GM19438 (cell line): ENCODE measurements at regions not wholly inside any gene's neighbourhood (a gene's known extent, or its start where the extent isn't known, plus 50 kb on each side); places are given as distances from the start of the nearest gene placed in this dataset.
"Not testable (repeated sequence)": the region's sequence is repeated elsewhere in the genome, so short reads cannot be mapped to it uniquely, and the experiment has no call there.

Experiments used
- ATAC-seq: cut with Tn5 transposase; IDR thresholded peaks from one replicate; pipeline ENCODE4 v1.9.1; 2021; ENCODE audit warnings: low read depth; ENCODE audit not compliant: unreplicated experiment

- not testable (repeated sequence) for ATAC-seq
These were observed 1684.4 kb downstream of the SPATA31A7 start for GRCh38 chr9:62874213-62874612.

GRCh38 chr9:62874745-62875599, 1685.1 kb downstream of the SPATA31A7 start:
- ATAC-seq, result not testable (repeated sequence)

- not testable (repeated sequence) for ATAC-seq
These were observed 1687.7 kb downstream of the SPATA31A7 start for GRCh38 chr9:62877552-62877951.

GRCh38 chr9:62877987-62878386, 1688.2 kb downstream of the SPATA31A7 start:
- ATAC-seq, result not testable (repeated sequence)

- not testable (repeated sequence) for ATAC-seq
These were observed 1690.6 kb downstream of the SPATA31A7 start for GRCh38 chr9:62880453-62880852.

GRCh38 chr9:62880971-62881370, 1691.1 kb downstream of the SPATA31A7 start:
- not testable (repeated sequence) for ATAC-seq

- not testable (repeated sequence) for ATAC-seq
These were observed 1692.0 kb downstream of the SPATA31A7 start for GRCh38 chr9:62881811-62882210.

GRCh38 chr9:62882717-62883116, 1692.9 kb downstream of the SPATA31A7 start:
- not testable (repeated sequence) for ATAC-seq

- not testable (repeated sequence) for ATAC-seq
These were observed 1706.9 kb downstream of the SPATA31A7 start for GRCh38 chr9:62896692-62897091.

- not testable (repeated sequence) for ATAC-seq
These were observed 1707.8 kb downstream of the SPATA31A7 start for GRCh38 chr9:62897411-62898225.

- ATAC-seq, result not testable (repeated sequence)
These were observed 1709.8 kb downstream of the SPATA31A7 start for GRCh38 chr9:62899666-62900065.

GRCh38 chr9:62904061-62904460, 1714.2 kb downstream of the SPATA31A7 start:
- not testable (repeated sequence) for ATAC-seq

GRCh38 chr9:62905722-62906121, 1715.9 kb downstream of the SPATA31A7 start:
- ATAC-seq, result not testable (repeated sequence)

GRCh38 chr9:62907866-62908265, 1718.0 kb downstream of the SPATA31A7 start:
- not testable (repeated sequence) for ATAC-seq

GRCh38 chr9:62908271-62908670, 1718.4 kb downstream of the SPATA31A7 start:
- ATAC-seq, result not testable (repeated sequence)

GRCh38 chr9:62909447-62909846, 1719.6 kb downstream of the SPATA31A7 start:
- ATAC-seq, result not testable (repeated sequence)

- not testable (repeated sequence) for ATAC-seq
These were observed 1722.4 kb downstream of the SPATA31A7 start for GRCh38 chr9:62912278-62912677.

GRCh38 chr9:62915168-62915567, 1725.3 kb downstream of the SPATA31A7 start:
- not testable (repeated sequence) for ATAC-seq

GRCh38 chr9:62915661-62916060, 1725.8 kb downstream of the SPATA31A7 start:
- ATAC-seq, result peak; percentile 98

GRCh38 chr9:62918648-62919385, 1729.0 kb downstream of the SPATA31A7 start:
- not testable (repeated sequence) for ATAC-seq
